ENCODE measurements at regions not wholly inside any gene's neighbourhood (a gene's known extent, or its start where the extent isn't known, plus 50 kb on each side); places are given as distances from the start of the nearest gene placed in this dataset.

GRCh38 chr5:4487581-4487980 lies 652.5 kb upstream of the ADAMTS16 start:
- TF ChIP-seq SIN3A (IDR thresholded peaks at IDR 0.05; ENCODE audit: borderline replicate concordance, insufficient read depth, low read length) (no peak), TAF1 (IDR thresholded peaks at IDR 0.05; ENCODE audit: borderline replicate concordance, insufficient read depth, low read length) (no peak), POLR2AphosphoS5 (IDR thresholded peaks at IDR 0.05; ENCODE audit: low read depth, low read length) (no peak), REST (IDR thresholded peaks at IDR 0.05; ENCODE audit: insufficient read depth in 1 of 2, low read depth in 2 of 2, low read length in 2 of 2) (no peak), FOXP2 (optimal IDR thresholded peaks at IDR 0.05; ENCODE audit: borderline replicate concordance, extremely low read depth, extremely low read length, insufficient read depth) (no peak)

DNA sequence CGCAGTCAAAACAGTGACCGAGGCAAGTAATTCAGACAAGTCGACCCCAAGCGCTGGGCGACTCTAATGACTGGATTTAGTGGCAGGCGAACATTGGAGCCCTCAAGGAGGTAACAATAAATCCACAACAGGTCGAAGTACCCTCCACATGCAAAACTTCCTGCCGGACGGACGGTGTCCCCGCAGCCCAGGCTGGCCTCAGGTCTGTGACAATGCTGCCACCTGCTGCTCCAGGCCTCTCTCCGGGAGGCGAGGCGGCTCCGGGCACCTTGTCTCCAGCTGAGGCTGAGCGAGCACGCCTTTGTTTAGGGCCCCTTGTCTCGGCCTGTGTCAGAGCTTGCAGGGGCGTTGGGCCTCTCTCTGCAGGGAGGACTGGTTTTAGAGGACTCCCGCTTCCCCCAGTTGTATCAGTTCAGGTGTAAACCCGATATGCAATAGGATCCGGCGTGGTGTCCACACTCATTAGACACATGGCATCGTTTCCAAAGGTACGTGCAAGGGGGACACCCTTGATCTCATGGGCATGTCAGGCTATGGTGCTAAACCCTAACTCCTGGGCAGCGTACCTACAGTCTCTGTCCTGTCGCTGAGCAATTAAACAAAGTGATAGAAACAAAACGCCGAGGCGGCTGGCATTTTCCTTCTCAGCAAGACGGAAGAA lies 628.0 kb upstream of the ADAMTS16 start:
- TF ChIP-seq FOXP2 (optimal IDR thresholded peaks at IDR 0.05; ENCODE audit: borderline replicate concordance, extremely low read depth, extremely low read length, insufficient read depth) (peak; percentile 85), REST (IDR thresholded peaks at IDR 0.05; ENCODE audit: insufficient read depth in 1 of 2, low read depth in 2 of 2, low read length in 2 of 2) (no peak)

GRCh38 chr5:4513381-4513780 lies 626.7 kb upstream of the ADAMTS16 start:
- TF ChIP-seq TAF1 (IDR thresholded peaks at IDR 0.05; ENCODE audit: borderline replicate concordance, insufficient read depth, low read length) = no peak
- TF ChIP-seq SIN3A (IDR thresholded peaks at IDR 0.05; ENCODE audit: borderline replicate concordance, insufficient read depth, low read length) = no peak
- no peak for TF ChIP-seq POLR2AphosphoS5 (IDR thresholded peaks at IDR 0.05; ENCODE audit: low read depth, low read length)
- TF ChIP-seq FOXP2 (optimal IDR thresholded peaks at IDR 0.05; ENCODE audit: borderline replicate concordance, extremely low read depth, extremely low read length, insufficient read depth) = no peak
- no peak for TF ChIP-seq REST (IDR thresholded peaks at IDR 0.05; ENCODE audit: insufficient read depth in 1 of 2, low read depth in 2 of 2, low read length in 2 of 2)

- TF ChIP-seq SIN3A (IDR thresholded peaks at IDR 0.05; ENCODE audit: borderline replicate concordance, insufficient read depth, low read length) (peak; percentile 65; the same call in 1 of the 2 replicates), REST (IDR thresholded peaks at IDR 0.05; ENCODE audit: insufficient read depth in 1 of 2, low read depth in 2 of 2, low read length in 2 of 2) (0 out of 4 replicates have a peak, but pooled peaks of 1 of the 2 experiments have one; percentile 22), TAF1 (IDR thresholded peaks at IDR 0.05; ENCODE audit: borderline replicate concordance, insufficient read depth, low read length) (peak; percentile 71; the same call in 1 of the 2 replicates), POLR2AphosphoS5 (IDR thresholded peaks at IDR 0.05; ENCODE audit: low read depth, low read length) (no peak), FOXP2 (optimal IDR thresholded peaks at IDR 0.05; ENCODE audit: borderline replicate concordance, extremely low read depth, extremely low read length, insufficient read depth) (no peak)
Observed at GRCh38 chr5:4514067-4514648, 626.0 kb upstream of the ADAMTS16 start.

Measured in PFSK-1 (cell line).